ENCODE measurements at regions not wholly inside any gene's neighbourhood (a gene's known extent, or its start where the extent isn't known, plus 50 kb on each side); places are given as distances from the start of the nearest gene placed in this dataset.

DNA sequence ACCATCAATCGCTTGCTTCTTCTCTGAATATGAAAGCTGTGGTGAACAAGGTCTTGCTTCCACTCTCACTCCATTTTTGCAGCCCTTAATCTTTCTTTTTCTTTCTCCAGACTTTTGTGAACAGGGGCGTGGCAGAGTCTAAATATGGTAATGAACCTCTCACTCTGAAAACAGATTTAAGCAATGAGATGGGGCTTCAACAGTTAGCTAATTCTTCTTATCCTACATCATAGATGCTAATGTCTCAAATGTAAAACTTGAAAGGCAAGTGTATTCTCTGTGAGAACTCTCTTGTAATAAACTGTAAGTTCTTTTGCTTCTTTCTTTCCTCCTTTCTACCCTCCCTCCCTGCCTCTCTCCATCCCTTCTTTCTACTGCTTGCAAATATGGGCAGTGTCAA, 106.5 kb upstream of the ANK2 start:
- TF ChIP-seq OSR1 (CRISPR knock-in tag; IDR thresholded peaks at IDR 0.05) (no peak), ARNTL (CRISPR knock-in tag; IDR thresholded peaks at IDR 0.05; ENCODE audit: borderline replicate concordance, low read depth) (no peak), GLIS3 (CRISPR knock-in tag; IDR thresholded peaks at IDR 0.05) (no peak), TOX (CRISPR knock-in tag; IDR thresholded peaks at IDR 0.05; ENCODE audit: borderline replicate concordance) (no peak), SNAI2 (CRISPR knock-in tag; IDR thresholded peaks at IDR 0.05) (no peak), BACH2 (CRISPR knock-in tag; IDR thresholded peaks at IDR 0.05; ENCODE audit: borderline replicate concordance) (no peak), TCF4 (CRISPR knock-in tag; IDR thresholded peaks at IDR 0.05; ENCODE audit: borderline replicate concordance) (no peak), ISL1 (CRISPR knock-in tag; IDR thresholded peaks at IDR 0.05) (no peak), ESRRG (CRISPR knock-in tag; IDR thresholded peaks at IDR 0.05) (no peak), ZFP30 (CRISPR knock-in tag; IDR thresholded peaks at IDR 0.05) (no peak), PPARA (CRISPR knock-in tag; IDR thresholded peaks at IDR 0.05; ENCODE audit: borderline replicate concordance) (no peak), CSDC2 (CRISPR knock-in tag; IDR thresholded peaks at IDR 0.05) (no peak)
- TF ChIP-seq, protein P1, sequence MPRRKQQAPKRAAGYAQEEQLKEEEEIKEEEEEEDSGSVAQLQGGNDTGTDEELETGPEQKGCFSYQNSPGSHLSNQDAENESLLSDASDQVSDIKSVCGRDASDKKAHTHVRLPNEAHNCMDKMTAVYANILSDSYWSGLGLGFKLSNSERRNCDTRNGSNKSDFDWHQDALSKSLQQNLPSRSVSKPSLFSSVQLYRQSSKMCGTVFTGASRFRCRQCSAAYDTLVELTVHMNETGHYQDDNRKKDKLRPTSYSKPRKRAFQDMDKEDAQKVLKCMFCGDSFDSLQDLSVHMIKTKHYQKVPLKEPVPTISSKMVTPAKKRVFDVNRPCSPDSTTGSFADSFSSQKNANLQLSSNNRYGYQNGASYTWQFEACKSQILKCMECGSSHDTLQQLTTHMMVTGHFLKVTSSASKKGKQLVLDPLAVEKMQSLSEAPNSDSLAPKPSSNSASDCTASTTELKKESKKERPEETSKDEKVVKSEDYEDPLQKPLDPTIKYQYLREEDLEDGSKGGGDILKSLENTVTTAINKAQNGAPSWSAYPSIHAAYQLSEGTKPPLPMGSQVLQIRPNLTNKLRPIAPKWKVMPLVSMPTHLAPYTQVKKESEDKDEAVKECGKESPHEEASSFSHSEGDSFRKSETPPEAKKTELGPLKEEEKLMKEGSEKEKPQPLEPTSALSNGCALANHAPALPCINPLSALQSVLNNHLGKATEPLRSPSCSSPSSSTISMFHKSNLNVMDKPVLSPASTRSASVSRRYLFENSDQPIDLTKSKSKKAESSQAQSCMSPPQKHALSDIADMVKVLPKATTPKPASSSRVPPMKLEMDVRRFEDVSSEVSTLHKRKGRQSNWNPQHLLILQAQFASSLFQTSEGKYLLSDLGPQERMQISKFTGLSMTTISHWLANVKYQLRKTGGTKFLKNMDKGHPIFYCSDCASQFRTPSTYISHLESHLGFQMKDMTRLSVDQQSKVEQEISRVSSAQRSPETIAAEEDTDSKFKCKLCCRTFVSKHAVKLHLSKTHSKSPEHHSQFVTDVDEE (CRISPR knock-in tag; IDR thresholded peaks at IDR 0.05) = no peak
- TF ChIP-seq, protein P2, sequence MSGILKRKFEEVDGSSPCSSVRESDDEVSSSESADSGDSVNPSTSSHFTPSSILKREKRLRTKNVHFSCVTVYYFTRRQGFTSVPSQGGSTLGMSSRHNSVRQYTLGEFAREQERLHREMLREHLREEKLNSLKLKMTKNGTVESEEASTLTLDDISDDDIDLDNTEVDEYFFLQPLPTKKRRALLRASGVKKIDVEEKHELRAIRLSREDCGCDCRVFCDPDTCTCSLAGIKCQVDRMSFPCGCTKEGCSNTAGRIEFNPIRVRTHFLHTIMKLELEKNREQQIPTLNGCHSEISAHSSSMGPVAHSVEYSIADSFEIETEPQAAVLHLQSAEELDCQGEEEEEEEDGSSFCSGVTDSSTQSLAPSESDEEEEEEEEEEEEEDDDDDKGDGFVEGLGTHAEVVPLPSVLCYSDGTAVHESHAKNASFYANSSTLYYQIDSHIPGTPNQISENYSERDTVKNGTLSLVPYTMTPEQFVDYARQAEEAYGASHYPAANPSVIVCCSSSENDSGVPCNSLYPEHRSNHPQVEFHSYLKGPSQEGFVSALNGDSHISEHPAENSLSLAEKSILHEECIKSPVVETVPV (CRISPR knock-in tag; IDR thresholded peaks at IDR 0.05) = no peak
- TF ChIP-seq, protein P3, sequence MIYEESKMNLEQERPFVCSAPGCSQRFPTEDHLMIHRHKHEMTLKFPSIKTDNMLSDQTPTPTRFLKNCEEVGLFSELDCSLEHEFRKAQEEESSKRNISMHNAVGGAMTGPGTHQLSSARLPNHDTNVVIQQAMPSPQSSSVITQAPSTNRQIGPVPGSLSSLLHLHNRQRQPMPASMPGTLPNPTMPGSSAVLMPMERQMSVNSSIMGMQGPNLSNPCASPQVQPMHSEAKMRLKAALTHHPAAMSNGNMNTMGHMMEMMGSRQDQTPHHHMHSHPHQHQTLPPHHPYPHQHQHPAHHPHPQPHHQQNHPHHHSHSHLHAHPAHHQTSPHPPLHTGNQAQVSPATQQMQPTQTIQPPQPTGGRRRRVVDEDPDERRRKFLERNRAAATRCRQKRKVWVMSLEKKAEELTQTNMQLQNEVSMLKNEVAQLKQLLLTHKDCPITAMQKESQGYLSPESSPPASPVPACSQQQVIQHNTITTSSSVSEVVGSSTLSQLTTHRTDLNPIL (CRISPR knock-in tag; IDR thresholded peaks at IDR 0.05; ENCODE audit: low read depth) = no peak

DNA sequence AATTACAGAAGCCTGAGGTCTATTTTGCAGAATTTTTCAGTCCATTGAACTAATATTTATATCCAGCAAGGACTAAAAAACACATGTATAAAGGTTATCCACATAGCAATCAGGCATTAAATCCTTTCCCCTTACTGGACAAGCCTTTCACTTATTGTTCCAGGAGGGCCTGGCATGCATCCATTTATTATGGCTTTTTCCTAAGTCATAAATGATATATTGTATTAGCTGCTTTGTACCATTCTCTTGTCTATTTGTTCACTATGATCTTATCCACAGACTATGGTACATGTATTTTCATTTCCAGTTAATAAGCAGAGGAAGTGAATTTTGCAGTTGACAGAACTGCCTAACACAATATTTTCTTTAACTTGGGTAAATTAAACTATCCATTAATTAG, 105.4 kb upstream of the ANK2 start:
- 0 out of 2 replicates have a peak, but pooled peaks have one; percentile 10 for TF ChIP-seq TCF4 (CRISPR knock-in tag; IDR thresholded peaks at IDR 0.05; ENCODE audit: borderline replicate concordance)
- peak; percentile 73; the same call in 1 of the 2 replicates for TF ChIP-seq ZNF8 (CRISPR knock-in tag; IDR thresholded peaks at IDR 0.05)
- TF ChIP-seq ISL1 (CRISPR knock-in tag; IDR thresholded peaks at IDR 0.05) = peak; percentile 71
- TF ChIP-seq RARB (CRISPR knock-in tag; IDR thresholded peaks at IDR 0.05) = no peak
- no peak for TF ChIP-seq OSR1 (CRISPR knock-in tag; IDR thresholded peaks at IDR 0.05)
- TF ChIP-seq ZNF70 (CRISPR knock-in tag; IDR thresholded peaks at IDR 0.05) = peak; percentile 22; the same call in 1 of the 2 replicates

More for the DNA sequence above, 106.5 kb upstream of the ANK2 start:
- ATAC-seq = no peak

DNA sequence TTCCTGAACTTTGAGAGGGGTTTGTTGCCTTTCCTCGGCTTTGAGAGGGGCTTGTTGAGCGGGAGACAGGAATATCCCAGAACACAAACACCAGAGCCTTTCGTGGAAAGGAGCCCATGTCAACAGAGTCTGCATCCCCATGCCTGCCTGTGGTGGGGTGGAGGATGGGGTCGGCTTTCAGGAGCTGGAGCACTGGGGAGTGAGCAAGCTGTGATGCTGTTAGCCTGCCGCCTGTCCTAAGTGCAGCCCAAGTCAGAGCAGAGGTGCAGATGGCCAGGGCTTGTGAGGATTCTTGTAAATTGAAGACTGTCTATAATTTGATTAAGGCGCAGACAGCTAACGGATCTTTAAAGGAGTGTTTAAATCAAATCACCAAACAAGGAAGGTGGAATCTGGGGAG, 103.3 kb upstream of the ANK2 start:
- no peak for ATAC-seq
- TF ChIP-seq ARNTL (CRISPR knock-in tag; IDR thresholded peaks at IDR 0.05; ENCODE audit: borderline replicate concordance, low read depth) = no peak

More for the DNA sequence above, 105.4 kb upstream of the ANK2 start:
- no peak; the same call in 2 of the 3 replicates for ATAC-seq

DNA sequence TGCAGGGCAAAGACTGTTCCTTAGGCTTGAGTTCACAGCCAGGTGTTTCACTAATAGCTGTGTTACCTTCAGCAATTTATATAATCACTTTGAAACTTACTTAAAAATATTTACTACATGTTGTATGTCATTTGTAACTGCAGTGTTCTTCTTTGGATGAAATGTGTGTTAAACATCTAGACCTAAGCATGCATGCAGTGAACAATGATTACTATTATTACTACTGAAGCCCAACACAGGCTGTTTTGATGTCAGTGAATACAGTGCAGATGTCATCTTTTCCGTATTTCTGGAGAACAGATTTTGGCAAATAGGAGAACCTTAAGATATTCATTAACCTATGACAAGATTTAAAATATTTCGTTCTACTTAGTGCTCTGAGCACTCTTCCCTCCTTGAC, 101.8 kb upstream of the ANK2 start:
- TF ChIP-seq CSDC2 (CRISPR knock-in tag; IDR thresholded peaks at IDR 0.05) = no peak
- no peak for TF ChIP-seq OSR1 (CRISPR knock-in tag; IDR thresholded peaks at IDR 0.05)
- TF ChIP-seq, protein P4, sequence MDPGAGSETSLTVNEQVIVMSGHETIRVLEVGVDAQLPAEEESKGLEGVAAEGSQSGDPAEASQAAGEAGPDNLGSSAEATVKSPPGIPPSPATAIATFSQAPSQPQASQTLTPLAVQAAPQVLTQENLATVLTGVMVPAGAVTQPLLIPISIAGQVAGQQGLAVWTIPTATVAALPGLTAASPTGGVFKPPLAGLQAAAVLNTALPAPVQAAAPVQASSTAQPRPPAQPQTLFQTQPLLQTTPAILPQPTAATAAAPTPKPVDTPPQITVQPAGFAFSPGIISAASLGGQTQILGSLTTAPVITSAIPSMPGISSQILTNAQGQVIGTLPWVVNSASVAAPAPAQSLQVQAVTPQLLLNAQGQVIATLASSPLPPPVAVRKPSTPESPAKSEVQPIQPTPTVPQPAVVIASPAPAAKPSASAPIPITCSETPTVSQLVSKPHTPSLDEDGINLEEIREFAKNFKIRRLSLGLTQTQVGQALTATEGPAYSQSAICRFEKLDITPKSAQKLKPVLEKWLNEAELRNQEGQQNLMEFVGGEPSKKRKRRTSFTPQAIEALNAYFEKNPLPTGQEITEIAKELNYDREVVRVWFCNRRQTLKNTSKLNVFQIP (CRISPR knock-in tag; IDR thresholded peaks at IDR 0.05; ENCODE audit: borderline replicate concordance, low read depth) = no peak
- TF ChIP-seq, protein P2 (CRISPR knock-in tag; IDR thresholded peaks at IDR 0.05) = no peak
- TF ChIP-seq RARB (CRISPR knock-in tag; IDR thresholded peaks at IDR 0.05) = no peak
- no peak for ATAC-seq
